K562 (cell line): ENCODE measurements at regions not wholly inside any gene's neighbourhood (a gene's known extent, or its start where the extent isn't known, plus 50 kb on each side); places are given as distances from the start of the nearest gene placed in this dataset.

ENCODE experiments used
- ELF2 ChIP-seq: fragments of 250-450 bp; sonication (Bioruptor Pico); IDR thresholded peaks from 2 replicates; pipeline ENCODE4 v1.5.0; 2021; ENCODE audit warnings: mild to moderate bottlenecking
- ERF ChIP-seq: fragments of 450-650 bp; formaldehyde crosslinking; IDR thresholded peaks from 2 replicates; pipeline ENCODE4 v1.4.0; 2020; ENCODE audit warnings: mild to moderate bottlenecking, mixed read lengths
- GATA2 ChIP-seq: sonication (generic); formaldehyde crosslinking; IDR thresholded peaks from 2 replicates; pipeline ENCODE4 v1.4.0; 2020; ENCODE audit warnings: mild to moderate bottlenecking, missing genetic modification reagents
- HNRNPL ChIP-seq: fragments of 200-400 bp; formaldehyde crosslinking; IDR thresholded peaks from 2 replicates; pipeline ENCODE4 v1.6.1; 2017; ENCODE audit warnings: low read depth, mild to moderate bottlenecking, low read length
- NFATC3 ChIP-seq: fragments of 450-650 bp; IDR thresholded peaks from 2 replicates; pipeline ENCODE4 v1.6.1; 2017; ENCODE audit warnings: mild to moderate bottlenecking
- PHB2 ChIP-seq: fragments of 450-650 bp; IDR thresholded peaks from 2 replicates; pipeline ENCODE4 v1.6.1; 2017; ENCODE audit warnings: low read depth
- POU5F1 ChIP-seq: fragments of 150-350 bp; IDR thresholded peaks from 2 replicates; pipeline ENCODE4 v1.6.1; 2014; ENCODE audit warnings: borderline replicate concordance, low read length, low read depth, mild to moderate bottlenecking; ENCODE audit not compliant: partially characterized antibody
- RBM15 ChIP-seq: fragments of 200-400 bp; formaldehyde crosslinking; IDR thresholded peaks from 2 replicates; pipeline ENCODE4 v1.6.1; 2018; ENCODE audit warnings: mild to moderate bottlenecking, low read length, moderate library complexity; ENCODE audit not compliant: insufficient read depth
- TF ChIP-seq, protein P1 (sequence below): fragments of 200-600 bp; sonication (generic); IDR thresholded peaks from one replicate; pipeline ENCODE4 v1.6.1; 2012; ENCODE audit warnings: mild to moderate bottlenecking, low read depth, low read length, inconsistent platforms
- TF ChIP-seq, protein P2 (sequence below): sonication (generic); formaldehyde crosslinking; IDR thresholded peaks from 2 replicates; pipeline ENCODE4 v1.8.1; 2023; ENCODE audit warnings: missing genetic modification reagents, mild to moderate bottlenecking, borderline replicate concordance

DNA sequence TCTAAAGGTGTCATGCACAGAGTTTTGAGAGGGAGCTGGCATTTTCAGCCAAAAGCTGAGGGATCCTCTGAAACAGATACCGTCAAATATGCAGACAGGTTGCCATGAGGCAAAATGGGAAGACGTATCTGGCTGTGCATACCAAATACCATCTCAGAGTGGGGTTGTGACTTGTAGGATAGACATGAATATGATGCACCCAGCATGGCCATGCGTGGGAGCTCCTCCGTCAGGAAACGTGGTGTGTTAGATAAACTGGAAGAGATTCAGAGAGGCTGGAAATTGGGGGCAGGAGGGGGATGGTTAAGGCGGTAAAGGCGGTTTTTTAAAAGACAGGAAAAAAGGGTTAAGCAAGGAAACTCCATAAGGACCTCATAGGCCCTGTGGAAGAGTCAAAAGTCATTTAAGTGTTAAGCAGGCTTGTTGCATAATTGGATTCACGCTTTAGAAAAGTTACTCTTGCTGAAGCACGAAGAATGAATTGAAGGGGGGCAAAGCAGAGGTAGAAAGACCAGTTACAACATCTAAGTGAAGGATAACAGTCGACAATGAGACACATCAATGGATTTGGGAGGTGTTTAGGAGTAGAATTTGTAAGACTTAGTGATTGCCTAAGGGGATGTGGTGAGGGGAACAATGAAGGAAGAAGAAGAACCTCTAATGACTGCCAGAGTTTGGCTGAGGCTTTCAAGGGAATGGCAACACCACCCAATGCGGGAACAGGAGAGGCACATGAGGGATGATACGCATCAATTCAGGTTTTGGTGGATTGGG is 139.6 kb upstream of the CTAGE1 start (continued):
- TF ChIP-seq, protein P1, sequence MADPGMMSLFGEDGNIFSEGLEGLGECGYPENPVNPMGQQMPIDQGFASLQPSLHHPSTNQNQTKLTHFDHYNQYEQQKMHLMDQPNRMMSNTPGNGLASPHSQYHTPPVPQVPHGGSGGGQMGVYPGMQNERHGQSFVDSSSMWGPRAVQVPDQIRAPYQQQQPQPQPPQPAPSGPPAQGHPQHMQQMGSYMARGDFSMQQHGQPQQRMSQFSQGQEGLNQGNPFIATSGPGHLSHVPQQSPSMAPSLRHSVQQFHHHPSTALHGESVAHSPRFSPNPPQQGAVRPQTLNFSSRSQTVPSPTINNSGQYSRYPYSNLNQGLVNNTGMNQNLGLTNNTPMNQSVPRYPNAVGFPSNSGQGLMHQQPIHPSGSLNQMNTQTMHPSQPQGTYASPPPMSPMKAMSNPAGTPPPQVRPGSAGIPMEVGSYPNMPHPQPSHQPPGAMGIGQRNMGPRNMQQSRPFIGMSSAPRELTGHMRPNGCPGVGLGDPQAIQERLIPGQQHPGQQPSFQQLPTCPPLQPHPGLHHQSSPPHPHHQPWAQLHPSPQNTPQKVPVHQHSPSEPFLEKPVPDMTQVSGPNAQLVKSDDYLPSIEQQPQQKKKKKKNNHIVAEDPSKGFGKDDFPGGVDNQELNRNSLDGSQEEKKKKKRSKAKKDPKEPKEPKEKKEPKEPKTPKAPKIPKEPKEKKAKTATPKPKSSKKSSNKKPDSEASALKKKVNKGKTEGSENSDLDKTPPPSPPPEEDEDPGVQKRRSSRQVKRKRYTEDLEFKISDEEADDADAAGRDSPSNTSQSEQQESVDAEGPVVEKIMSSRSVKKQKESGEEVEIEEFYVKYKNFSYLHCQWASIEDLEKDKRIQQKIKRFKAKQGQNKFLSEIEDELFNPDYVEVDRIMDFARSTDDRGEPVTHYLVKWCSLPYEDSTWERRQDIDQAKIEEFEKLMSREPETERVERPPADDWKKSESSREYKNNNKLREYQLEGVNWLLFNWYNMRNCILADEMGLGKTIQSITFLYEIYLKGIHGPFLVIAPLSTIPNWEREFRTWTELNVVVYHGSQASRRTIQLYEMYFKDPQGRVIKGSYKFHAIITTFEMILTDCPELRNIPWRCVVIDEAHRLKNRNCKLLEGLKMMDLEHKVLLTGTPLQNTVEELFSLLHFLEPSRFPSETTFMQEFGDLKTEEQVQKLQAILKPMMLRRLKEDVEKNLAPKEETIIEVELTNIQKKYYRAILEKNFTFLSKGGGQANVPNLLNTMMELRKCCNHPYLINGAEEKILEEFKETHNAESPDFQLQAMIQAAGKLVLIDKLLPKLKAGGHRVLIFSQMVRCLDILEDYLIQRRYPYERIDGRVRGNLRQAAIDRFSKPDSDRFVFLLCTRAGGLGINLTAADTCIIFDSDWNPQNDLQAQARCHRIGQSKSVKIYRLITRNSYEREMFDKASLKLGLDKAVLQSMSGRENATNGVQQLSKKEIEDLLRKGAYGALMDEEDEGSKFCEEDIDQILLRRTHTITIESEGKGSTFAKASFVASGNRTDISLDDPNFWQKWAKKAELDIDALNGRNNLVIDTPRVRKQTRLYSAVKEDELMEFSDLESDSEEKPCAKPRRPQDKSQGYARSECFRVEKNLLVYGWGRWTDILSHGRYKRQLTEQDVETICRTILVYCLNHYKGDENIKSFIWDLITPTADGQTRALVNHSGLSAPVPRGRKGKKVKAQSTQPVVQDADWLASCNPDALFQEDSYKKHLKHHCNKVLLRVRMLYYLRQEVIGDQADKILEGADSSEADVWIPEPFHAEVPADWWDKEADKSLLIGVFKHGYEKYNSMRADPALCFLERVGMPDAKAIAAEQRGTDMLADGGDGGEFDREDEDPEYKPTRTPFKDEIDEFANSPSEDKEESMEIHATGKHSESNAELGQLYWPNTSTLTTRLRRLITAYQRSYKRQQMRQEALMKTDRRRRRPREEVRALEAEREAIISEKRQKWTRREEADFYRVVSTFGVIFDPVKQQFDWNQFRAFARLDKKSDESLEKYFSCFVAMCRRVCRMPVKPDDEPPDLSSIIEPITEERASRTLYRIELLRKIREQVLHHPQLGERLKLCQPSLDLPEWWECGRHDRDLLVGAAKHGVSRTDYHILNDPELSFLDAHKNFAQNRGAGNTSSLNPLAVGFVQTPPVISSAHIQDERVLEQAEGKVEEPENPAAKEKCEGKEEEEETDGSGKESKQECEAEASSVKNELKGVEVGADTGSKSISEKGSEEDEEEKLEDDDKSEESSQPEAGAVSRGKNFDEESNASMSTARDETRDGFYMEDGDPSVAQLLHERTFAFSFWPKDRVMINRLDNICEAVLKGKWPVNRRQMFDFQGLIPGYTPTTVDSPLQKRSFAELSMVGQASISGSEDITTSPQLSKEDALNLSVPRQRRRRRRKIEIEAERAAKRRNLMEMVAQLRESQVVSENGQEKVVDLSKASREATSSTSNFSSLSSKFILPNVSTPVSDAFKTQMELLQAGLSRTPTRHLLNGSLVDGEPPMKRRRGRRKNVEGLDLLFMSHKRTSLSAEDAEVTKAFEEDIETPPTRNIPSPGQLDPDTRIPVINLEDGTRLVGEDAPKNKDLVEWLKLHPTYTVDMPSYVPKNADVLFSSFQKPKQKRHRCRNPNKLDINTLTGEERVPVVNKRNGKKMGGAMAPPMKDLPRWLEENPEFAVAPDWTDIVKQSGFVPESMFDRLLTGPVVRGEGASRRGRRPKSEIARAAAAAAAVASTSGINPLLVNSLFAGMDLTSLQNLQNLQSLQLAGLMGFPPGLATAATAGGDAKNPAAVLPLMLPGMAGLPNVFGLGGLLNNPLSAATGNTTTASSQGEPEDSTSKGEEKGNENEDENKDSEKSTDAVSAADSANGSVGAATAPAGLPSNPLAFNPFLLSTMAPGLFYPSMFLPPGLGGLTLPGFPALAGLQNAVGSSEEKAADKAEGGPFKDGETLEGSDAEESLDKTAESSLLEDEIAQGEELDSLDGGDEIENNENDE = no peak
- TF ChIP-seq ELF2 (no peak), NFATC3 (no peak), ERF (no peak), GATA2 (CRISPR knock-in tag) (peak; percentile 37; the same call in 1 of the 2 replicates), RBM15 (no peak), HNRNPL (no peak), PHB2 (no peak), POU5F1 (no peak)
- TF ChIP-seq, protein P2, sequence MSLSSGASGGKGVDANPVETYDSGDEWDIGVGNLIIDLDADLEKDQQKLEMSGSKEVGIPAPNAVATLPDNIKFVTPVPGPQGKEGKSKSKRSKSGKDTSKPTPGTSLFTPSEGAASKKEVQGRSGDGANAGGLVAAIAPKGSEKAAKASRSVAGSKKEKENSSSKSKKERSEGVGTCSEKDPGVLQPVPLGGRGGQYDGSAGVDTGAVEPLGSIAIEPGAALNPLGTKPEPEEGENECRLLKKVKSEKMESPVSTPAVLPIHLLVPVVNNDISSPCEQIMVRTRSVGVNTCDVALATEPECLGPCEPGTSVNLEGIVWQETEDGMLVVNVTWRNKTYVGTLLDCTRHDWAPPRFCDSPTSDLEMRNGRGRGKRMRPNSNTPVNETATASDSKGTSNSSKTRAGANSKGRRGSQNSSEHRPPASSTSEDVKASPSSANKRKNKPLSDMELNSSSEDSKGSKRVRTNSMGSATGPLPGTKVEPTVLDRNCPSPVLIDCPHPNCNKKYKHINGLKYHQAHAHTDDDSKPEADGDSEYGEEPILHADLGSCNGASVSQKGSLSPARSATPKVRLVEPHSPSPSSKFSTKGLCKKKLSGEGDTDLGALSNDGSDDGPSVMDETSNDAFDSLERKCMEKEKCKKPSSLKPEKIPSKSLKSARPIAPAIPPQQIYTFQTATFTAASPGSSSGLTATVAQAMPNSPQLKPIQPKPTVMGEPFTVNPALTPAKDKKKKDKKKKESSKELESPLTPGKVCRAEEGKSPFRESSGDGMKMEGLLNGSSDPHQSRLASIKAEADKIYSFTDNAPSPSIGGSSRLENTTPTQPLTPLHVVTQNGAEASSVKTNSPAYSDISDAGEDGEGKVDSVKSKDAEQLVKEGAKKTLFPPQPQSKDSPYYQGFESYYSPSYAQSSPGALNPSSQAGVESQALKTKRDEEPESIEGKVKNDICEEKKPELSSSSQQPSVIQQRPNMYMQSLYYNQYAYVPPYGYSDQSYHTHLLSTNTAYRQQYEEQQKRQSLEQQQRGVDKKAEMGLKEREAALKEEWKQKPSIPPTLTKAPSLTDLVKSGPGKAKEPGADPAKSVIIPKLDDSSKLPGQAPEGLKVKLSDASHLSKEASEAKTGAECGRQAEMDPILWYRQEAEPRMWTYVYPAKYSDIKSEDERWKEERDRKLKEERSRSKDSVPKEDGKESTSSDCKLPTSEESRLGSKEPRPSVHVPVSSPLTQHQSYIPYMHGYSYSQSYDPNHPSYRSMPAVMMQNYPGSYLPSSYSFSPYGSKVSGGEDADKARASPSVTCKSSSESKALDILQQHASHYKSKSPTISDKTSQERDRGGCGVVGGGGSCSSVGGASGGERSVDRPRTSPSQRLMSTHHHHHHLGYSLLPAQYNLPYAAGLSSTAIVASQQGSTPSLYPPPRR (CRISPR knock-in tag) = no peak
